HAP-1 (cell line): ENCODE measurements at regions not wholly inside any gene's neighbourhood (a gene's known extent, or its start where the extent isn't known, plus 50 kb on each side); places are given as distances from the start of the nearest gene placed in this dataset.
"Not testable (repeated sequence)": the region's sequence is repeated elsewhere in the genome, so short reads cannot be mapped to it uniquely, and the experiment has no call there.

ENCODE experiments used
- DNase-seq, 2 experiments: peaks; one replicate each; pipeline ENCODE4 v3.0.0-alpha.2; 2016 to 2020; ENCODE audit warnings: low spot score in 2 of 2
- H3K27me3 ChIP-seq: fragments of 250-450 bp; sonication (Bioruptor Pico); 2 replicates; pipeline ENCODE4 v1.5.1; 2020; ENCODE audit warnings: low read depth, mild to moderate bottlenecking, moderate library complexity
- H3K36me3 ChIP-seq: fragments of 250-450 bp; sonication (Bioruptor Pico); replicated peaks from 2 replicates; pipeline ENCODE4 v1.5.1; 2020; ENCODE audit warnings: mild to moderate bottlenecking
- H3K4me1 ChIP-seq: fragments of 250-450 bp; sonication (Bioruptor Pico); 2 replicates; pipeline ENCODE4 v1.5.1; 2020; ENCODE audit warnings: mild to moderate bottlenecking
- H3K4me3 ChIP-seq: fragments of 250-450 bp; sonication (Bioruptor Pico); 2 replicates; pipeline ENCODE4 v1.5.1; 2020; ENCODE audit warnings: mild to moderate bottlenecking, moderate library complexity
- H3K9me3 ChIP-seq: fragments of 250-450 bp; sonication (Bioruptor Pico); 2 replicates; pipeline ENCODE4 v1.5.1; 2020; ENCODE audit warnings: mild to moderate bottlenecking, moderate library complexity
- in situ Hi-C: fragments of 300-500 bp; cut with MboI; formaldehyde crosslinking; loops from 3 replicates; pipeline ENCODE4 v1.14.3; 2020; ENCODE audit warnings: low sequenced_read_pairs, inconsistent platforms, mixed read lengths

DNA sequence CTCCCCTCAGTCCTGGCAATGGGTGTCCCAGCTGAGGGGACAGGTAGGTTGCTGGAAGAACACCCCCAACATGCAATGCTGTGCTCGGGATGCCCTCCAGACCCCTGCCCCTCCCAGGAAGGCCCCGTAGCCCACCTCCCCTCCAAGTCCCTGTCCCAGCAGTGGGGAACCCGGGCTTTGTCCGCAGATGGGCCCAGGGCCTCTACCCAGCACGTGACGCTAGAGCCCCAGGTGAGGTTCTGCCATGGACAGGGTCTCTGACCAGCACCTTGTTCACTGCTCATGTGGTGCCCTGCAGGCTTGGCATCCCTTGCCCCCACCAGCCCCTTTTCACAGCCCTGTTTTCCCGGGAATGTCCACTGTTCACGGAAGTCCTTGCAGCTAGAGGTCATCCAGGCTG lies 220.0 kb upstream of the SGCG start:
- no peak for DNase-seq
- Histone ChIP-seq H3K4me3 (no peak overlapping the region), H3K9me3 (no peaks in the 10 kb centered on the region), H3K4me1 (no peaks in the 10 kb centered on the region), H3K27me3 (no peaks in the 10 kb centered on the region), H3K36me3 (no peaks in the 10 kb centered on the region)
- in situ Hi-C loops = no loop called here

DNA sequence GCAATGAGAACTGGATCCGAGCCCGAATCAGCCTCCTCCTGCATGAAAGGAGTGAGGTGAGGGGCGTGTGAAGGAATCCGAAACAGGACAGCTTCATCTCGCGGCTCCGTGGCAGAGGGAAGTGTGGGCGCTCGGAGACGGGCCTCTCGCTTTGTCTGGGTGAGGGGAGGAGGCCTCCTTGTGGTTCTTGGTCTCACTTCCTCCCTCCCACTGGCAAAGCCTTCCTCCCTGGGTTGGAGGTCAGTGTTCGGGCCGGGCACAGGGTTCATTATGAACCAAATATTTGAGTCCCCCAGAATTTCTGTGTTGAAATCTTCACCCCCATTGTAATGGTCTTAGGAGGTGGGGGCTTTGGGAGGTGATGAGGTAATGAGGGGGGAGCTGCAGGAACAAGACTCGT lies 219.4 kb upstream of the SGCG start:
- H3K4me1 ChIP-seq, H3K4me3 ChIP-seq, H3K27me3 ChIP-seq, in situ Hi-C loops, H3K9me3 ChIP-seq, DNase-seq, H3K36me3 ChIP-seq: not testable (repeated sequence)

GRCh38 chr13:22961835-22962537 lies 218.8 kb upstream of the SGCG start:
- no peak for DNase-seq
- H3K27me3 ChIP-seq = no peaks in the 10 kb centered on the region
- in situ Hi-C loops = no loop called here
- no peak overlapping the region for H3K4me3 ChIP-seq
- no peaks in the 10 kb centered on the region for H3K4me1 ChIP-seq
- H3K36me3 ChIP-seq = no peaks in the 10 kb centered on the region
- H3K9me3 ChIP-seq = no peaks in the 10 kb centered on the region

DNA sequence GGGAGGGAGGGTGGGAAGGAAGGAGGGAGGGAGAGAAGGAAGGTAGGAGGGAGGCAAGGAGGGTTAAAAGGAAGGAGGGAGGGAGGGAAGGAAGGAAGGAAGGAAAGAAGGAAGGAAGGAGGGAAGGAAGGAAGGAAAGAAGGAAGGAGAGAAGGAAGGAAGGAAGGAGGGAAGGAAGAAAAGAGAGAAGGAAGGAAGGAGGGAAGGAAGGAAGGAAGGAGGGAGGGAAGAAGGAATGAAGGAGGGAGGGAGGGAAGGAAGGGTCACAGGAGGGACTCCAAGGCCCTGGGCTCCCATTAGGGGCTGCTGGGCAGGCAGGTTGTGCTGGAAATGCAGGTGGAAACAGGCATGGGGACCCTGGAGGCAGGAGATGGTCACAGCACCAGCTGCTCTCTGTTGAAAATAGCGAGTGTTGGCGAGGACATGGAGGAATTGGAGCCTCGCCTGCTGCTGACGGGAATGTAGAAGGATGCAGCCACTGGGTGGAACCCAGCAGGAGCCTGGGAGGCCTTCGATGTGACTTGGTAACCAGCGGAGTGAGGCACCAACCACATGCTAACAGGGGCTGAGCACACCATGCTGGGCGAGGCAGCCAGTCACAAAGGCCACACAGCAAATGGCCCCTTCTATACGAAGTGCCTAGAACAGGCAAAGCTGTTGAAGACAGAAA lies 217.3 kb upstream of the SGCG start:
- H3K4me3 ChIP-seq, H3K4me1 ChIP-seq, H3K36me3 ChIP-seq, H3K9me3 ChIP-seq, DNase-seq, in situ Hi-C loops, H3K27me3 ChIP-seq: not testable (repeated sequence)

GRCh38 chr13:22964245-22964966 lies 216.4 kb upstream of the SGCG start:
- H3K4me1 ChIP-seq = no peaks in the 10 kb centered on the region
- in situ Hi-C loops = no loop called here
- no peak overlapping the region for H3K4me3 ChIP-seq
- H3K36me3 ChIP-seq = no peaks in the 10 kb centered on the region
- no peak for DNase-seq
- H3K9me3 ChIP-seq = no peaks in the 10 kb centered on the region
- no peaks in the 10 kb centered on the region for H3K27me3 ChIP-seq

GRCh38 chr13:22965011-22965857 lies 215.5 kb upstream of the SGCG start:
- H3K4me3 ChIP-seq, H3K4me1 ChIP-seq, H3K9me3 ChIP-seq, DNase-seq, H3K36me3 ChIP-seq, H3K27me3 ChIP-seq, in situ Hi-C loops: not testable (repeated sequence)

DNA sequence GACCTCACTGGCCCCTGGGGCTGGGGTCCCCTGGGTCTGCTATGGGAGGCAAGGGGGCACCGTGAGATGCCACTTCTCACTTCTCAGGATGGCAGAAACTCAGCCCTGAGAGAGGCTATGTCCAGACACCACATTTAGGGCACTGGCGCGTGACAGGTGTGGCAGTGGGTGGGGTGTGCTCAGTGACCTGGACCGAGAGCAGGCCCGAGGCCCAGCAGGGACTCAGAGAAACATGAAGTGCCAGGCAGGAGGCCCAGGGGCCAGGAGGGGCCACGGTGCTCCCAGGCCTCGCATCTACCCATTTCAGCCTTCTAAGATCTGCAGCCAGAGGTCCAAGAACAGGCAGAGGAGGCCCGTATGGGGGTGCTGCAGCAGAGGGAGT lies 214.9 kb upstream of the SGCG start:
- H3K9me3 ChIP-seq, H3K4me3 ChIP-seq, in situ Hi-C loops, H3K27me3 ChIP-seq, H3K4me1 ChIP-seq, H3K36me3 ChIP-seq, DNase-seq: not testable (repeated sequence)

DNA sequence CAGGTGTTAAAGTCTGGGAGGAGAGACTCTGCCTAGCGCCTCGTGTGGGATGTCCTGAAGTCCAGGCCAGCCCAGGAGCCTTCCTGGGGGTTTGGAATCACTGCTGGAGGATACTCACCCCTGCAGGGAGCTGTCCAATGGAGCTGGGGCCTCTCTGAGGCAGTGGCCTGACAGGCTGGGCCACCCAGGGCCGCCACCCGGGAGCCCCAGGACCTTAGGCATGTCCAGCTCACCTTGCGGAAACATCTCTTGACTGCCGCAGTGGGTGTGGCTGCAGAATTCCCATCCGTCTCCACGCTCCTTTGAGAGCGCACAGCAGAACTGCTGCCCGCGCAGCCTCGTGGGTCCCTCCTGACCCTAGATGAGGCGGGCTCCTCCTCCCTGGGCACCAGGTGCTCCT lies 214.0 kb upstream of the SGCG start:
- H3K27me3 ChIP-seq, H3K36me3 ChIP-seq, DNase-seq, H3K9me3 ChIP-seq, in situ Hi-C loops, H3K4me3 ChIP-seq, H3K4me1 ChIP-seq: not testable (repeated sequence)

DNA sequence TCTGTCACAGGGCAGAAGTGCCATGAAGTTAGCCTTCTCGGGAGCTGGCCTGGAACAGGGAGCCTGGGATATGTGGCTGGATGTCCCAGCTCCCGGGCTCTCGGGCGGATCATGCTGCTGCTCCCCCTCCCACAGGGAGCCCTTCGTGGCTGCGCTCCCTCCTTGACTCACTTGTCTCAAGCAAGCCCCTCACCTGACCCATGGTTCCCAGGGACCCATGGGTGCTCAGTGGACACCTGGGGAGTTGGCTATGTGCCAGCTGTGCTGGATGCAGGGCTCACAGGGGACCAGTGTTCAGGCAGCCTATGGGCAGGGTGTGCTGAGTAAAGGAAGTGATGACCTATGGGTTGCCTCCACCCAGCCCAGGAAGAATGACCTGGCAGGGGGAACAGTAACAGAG lies 213.1 kb upstream of the SGCG start:
- Histone ChIP-seq H3K36me3 (no peaks in the 10 kb centered on the region), H3K4me3 (no peak overlapping the region), H3K27me3 (no peaks in the 10 kb centered on the region), H3K4me1 (no peaks in the 10 kb centered on the region), H3K9me3 (no peaks in the 10 kb centered on the region)
- DNase-seq = no peak
- in situ Hi-C loops = no loop called here

- Histone ChIP-seq H3K36me3 (no peaks in the 10 kb centered on the region), H3K9me3 (no peaks in the 10 kb centered on the region; the same call in 1 of the 2 replicates), H3K4me1 (no peaks in the 10 kb centered on the region), H3K27me3 (no peaks in the 10 kb centered on the region), H3K4me3 (no peak overlapping the region)
- no peak for DNase-seq
- in situ Hi-C loops = no loop called here
These were observed 200.8 kb upstream of the SGCG start for GRCh38 chr13:22979952-22980351.

GRCh38 chr13:22980936-22981335 lies 199.8 kb upstream of the SGCG start:
- no peaks in the 10 kb centered on the region for H3K36me3 ChIP-seq
- in situ Hi-C loops = no loop called here

GRCh38 chr13:22993148-22993547 lies 187.6 kb upstream of the SGCG start:
- no peak overlapping the region for H3K4me3 ChIP-seq
- H3K27me3 ChIP-seq = no peaks in the 10 kb centered on the region
- H3K36me3 ChIP-seq = no peaks in the 10 kb centered on the region
- no peak for DNase-seq
- in situ Hi-C loops = no loop called here
- no peaks in the 10 kb centered on the region for H3K9me3 ChIP-seq
- H3K4me1 ChIP-seq = no peaks in the 10 kb centered on the region

More at GRCh38 chr13:22980936-22981335, 199.8 kb upstream of the SGCG start:
- H3K4me1 ChIP-seq = no peaks in the 10 kb centered on the region
- no peaks in the 10 kb centered on the region; the same call in 1 of the 2 replicates for H3K9me3 ChIP-seq
- H3K4me3 ChIP-seq = no peak overlapping the region
- DNase-seq = no peak
- no peaks in the 10 kb centered on the region for H3K27me3 ChIP-seq

- no peak for DNase-seq
- H3K36me3 ChIP-seq = no peaks in the 10 kb centered on the region
- H3K9me3 ChIP-seq = no peaks in the 10 kb centered on the region
- no peaks in the 10 kb centered on the region for H3K27me3 ChIP-seq
- H3K4me3 ChIP-seq = no peak overlapping the region
- in situ Hi-C loops = no loop called here
- H3K4me1 ChIP-seq = no peaks in the 10 kb centered on the region
These were observed 177.3 kb upstream of the SGCG start for GRCh38 chr13:23003446-23003845.
